BE2C (cell line): ENCODE measurements at regions not wholly inside any gene's neighbourhood (a gene's known extent, or its start where the extent isn't known, plus 50 kb on each side); places are given as distances from the start of the nearest gene placed in this dataset.
"Not testable (repeated sequence)": the region's sequence is repeated elsewhere in the genome, so short reads cannot be mapped to it uniquely, and the experiment has no call there.

ENCODE experiments used
- DNase-seq: peaks from one replicate; pipeline ENCODE4 v3.0.0-alpha.2; 2020
- H3K27me3 ChIP-seq: fragments of 250-450 bp; sonication (Bioruptor Pico); 2 replicates; pipeline ENCODE4 v1.5.1; 2020; ENCODE audit warnings: mild to moderate bottlenecking
- H3K36me3 ChIP-seq: fragments of 250-450 bp; sonication (Bioruptor Pico); 2 replicates; pipeline ENCODE4 v1.5.1; 2020; ENCODE audit warnings: mild to moderate bottlenecking
- H3K4me1 ChIP-seq: fragments of 250-450 bp; sonication (Bioruptor Pico); 2 replicates; pipeline ENCODE4 v1.5.1; 2020
- H3K4me3 ChIP-seq: 2 replicates; pipeline ENCODE4 v1.5.1; 2011; ENCODE audit warnings: low read depth, low read length
- H3K9me3 ChIP-seq: fragments of 250-450 bp; sonication (Bioruptor Pico); 2 replicates; pipeline ENCODE4 v1.5.1; 2020

DNA sequence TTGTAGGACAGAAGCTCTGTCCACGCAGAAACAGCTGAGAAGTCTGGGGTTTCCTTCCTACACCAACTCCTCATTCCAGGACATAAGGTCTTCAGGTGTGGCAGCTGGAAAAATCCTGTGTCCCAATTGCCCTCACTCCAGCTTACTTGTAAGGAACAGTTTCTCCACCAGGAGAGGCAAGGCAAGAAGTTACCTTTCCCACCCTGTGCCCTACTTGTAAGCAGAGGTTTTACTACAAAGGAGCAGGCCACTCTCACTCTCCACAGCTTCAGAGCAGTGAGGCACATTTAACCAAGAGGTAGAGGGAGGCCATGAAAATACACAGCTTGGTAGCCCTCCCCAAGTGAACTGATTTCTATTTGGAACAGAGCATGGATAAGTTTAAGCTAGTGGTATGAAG lies 277.3 kb upstream of the SPATA31A3 start:
- H3K27me3 ChIP-seq, H3K4me3 ChIP-seq, H3K36me3 ChIP-seq, DNase-seq, H3K9me3 ChIP-seq, H3K4me1 ChIP-seq: not testable (repeated sequence)

DNA sequence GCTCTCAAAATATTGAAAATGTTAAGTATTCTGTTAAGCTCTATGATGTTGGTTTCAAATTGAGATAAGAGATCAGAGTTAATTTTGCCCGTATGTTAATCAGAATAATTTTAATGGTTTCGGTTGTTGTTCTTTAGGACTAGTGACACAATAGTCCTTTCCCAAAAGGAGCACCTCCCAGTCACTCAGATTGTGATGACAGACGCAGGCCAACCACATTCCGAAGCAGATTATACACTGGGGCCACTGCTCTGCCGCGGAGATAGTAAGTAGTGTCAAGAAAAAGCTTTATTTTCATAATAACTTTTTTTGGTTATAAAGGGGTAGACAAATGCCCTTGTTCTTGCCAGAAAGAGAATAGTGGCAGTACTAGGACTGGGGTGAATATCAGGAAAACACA lies 265.5 kb upstream of the SPATA31A3 start:
- H3K4me1 ChIP-seq, H3K9me3 ChIP-seq, H3K27me3 ChIP-seq, H3K36me3 ChIP-seq, H3K4me3 ChIP-seq, DNase-seq: not testable (repeated sequence)

DNA sequence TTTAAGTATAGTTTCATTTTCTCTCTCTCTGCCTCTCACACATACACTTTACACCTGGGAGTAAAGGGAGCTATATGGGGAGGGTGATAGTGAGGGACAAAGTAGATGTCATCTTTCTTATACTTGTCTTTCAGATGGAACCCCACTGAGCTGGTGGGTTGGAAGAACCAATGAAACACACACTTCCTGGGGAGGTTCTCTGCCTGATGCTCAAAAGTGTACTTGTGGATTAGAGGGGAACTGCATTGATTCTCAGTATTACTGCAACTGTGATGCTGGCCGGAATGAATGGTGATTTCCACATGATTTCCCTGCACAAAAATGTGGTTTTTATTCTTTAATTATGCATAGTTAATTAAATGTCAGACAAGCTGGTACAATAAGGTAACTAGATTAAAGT lies 256.6 kb upstream of the SPATA31A3 start:
- not testable (repeated sequence) for H3K36me3 ChIP-seq, H3K27me3 ChIP-seq, DNase-seq, H3K4me1 ChIP-seq, H3K9me3 ChIP-seq, H3K4me3 ChIP-seq

DNA sequence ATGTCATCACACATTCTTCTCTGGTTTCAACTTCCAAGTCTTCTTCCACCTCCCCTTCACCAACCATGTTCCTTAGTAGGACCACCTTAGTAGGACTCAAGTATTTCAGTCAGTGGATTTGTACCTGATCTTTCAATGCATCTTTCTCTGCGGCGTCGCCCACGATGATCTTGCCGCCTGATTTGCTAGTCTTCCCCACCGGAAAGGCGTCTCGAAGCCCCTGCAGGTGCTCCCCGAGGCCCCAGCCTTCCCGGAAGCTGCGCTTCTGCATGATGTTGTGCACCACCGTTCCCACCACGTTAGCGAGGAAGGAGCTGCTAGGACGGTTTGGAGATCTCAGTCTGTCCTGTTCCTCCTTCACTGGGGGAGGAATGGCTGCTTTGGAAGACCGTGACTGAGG lies 219.7 kb upstream of the SPATA31A3 start:
- not testable (repeated sequence) for H3K4me1 ChIP-seq, H3K9me3 ChIP-seq, H3K36me3 ChIP-seq, DNase-seq, H3K4me3 ChIP-seq, H3K27me3 ChIP-seq

DNA sequence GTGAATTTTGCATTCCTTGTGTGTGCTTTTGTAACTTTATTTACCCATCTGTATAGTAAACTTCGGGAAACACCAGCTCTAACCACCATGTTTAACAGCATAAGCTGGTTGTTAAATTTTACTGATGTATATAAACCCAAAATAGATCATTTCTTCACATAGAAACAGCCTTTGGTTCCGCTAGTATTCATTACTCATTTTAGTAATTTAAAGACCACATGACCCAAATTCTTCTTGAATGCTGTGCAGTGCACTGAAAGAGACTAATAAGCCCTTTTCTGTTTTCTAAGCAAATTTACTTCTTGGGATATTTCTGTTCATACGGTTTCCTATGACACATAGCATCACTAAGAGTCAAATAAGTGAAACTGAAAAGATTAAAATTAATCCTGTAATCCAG lies 218.5 kb upstream of the SPATA31A3 start:
- DNase-seq, H3K9me3 ChIP-seq, H3K4me3 ChIP-seq, H3K4me1 ChIP-seq, H3K27me3 ChIP-seq, H3K36me3 ChIP-seq: not testable (repeated sequence)

DNA sequence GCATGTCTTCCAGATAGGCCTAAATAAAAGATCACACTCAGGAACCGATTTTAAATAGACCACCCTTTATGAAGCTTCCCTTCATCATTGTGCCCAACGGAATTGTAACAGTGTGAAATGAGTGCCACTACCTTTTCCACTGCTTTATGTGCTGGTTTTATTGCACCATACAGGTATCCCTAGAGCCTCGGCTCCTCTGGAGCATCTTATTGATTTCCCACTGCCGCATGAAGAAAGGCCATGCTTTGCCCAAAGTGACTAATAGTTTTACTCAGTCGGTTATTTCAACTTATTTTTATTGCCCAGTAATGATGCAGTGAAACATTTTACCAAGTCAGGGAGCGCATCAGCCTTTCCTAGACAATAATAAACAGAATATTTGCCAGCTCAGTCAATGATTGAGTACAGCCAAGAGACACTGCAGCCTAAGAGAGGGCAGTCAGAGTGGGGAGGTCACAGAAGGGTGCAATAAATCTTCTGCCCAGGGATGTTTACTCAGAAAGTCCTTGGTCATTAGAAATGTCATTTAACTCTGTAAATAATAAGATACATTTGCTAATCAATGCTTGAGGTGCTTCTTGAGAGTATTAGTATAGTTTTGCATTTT lies 216.6 kb upstream of the SPATA31A3 start:
- H3K4me3 ChIP-seq, H3K36me3 ChIP-seq, H3K27me3 ChIP-seq, H3K9me3 ChIP-seq, H3K4me1 ChIP-seq, DNase-seq: not testable (repeated sequence)

DNA sequence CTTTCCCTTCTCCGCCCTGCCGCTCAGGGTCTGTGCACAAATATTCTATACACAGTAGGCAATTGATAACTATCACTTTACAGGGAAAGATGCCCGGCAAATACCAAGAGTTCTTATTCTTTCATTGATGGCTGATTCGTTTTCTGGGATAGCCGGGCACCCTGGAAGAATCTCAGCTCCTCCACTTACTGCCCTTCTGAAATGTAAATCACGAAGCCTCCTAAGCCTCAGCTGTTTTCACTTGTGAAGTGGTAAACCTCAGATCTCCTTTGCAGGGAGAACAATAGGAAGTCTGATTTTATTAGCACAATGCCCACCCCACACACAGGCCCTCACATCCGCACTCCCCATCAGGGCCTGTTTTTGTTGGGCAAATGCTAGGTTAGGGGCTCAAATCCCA lies 203.8 kb upstream of the SPATA31A3 start:
- DNase-seq, H3K36me3 ChIP-seq, H3K27me3 ChIP-seq, H3K4me1 ChIP-seq, H3K9me3 ChIP-seq, H3K4me3 ChIP-seq: not testable (repeated sequence)

DNA sequence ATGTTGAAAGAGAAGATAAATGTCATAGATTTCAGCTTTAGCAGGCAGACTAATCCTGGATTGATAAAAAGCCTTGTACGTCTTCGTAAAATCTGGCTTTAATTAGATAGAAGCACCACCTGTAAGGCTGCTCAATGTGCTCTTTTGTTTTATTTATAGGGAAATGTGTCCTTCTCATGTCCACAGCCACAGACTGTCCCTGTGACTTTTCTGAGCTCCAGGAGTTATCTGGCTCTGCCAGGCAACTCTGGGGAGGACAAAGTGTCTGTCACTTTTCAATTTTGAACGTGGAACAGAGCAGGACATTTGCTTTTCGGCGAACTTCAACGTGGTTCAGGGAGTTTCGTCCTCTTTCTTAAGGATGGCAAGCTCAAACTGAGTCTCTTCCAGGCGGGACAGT lies 203.0 kb upstream of the SPATA31A3 start:
- not testable (repeated sequence) for H3K9me3 ChIP-seq, H3K4me3 ChIP-seq, H3K4me1 ChIP-seq, H3K36me3 ChIP-seq, H3K27me3 ChIP-seq, DNase-seq

DNA sequence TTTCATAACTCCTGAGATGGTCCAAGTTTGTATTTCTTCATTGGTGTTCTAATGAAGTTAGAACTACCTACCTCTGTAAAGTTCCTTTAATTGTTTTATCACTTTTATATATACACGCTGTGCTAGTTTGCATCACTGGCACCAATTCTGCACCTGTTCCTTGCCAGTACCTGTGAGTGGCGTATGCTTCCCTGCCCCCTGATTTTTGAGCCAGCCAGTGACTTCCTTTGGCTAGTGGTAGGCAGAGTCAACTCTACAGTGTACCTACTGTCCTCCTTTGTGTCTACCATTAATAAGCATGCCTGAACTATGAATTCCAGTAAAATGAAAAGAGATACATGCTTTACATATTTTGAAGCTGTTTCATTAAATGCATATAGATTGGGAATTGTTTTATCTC lies 186.8 kb upstream of the SPATA31A3 start:
- H3K9me3 ChIP-seq, H3K36me3 ChIP-seq, DNase-seq, H3K4me1 ChIP-seq, H3K4me3 ChIP-seq, H3K27me3 ChIP-seq: not testable (repeated sequence)

DNA sequence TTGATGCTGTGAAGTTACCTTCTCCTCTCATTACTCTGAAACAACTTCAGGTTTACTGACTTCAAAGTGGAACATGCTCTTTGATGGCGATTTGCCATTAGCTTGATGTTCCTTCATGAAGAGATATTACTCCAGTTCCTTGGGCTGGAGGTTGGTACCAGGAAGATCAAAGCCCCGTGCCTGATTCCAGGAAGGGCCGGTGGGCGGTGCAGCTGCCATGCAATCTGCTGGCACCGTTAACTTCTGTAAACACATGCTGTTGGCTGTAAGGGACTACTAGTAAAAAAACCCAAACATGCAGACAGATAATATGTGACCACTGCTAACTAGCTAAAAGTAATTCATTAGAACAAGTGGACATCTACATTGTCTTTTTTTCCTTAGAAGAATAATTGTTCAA lies 182.8 kb upstream of the SPATA31A3 start:
- H3K4me3 ChIP-seq, DNase-seq, H3K27me3 ChIP-seq, H3K36me3 ChIP-seq, H3K4me1 ChIP-seq, H3K9me3 ChIP-seq: not testable (repeated sequence)

DNA sequence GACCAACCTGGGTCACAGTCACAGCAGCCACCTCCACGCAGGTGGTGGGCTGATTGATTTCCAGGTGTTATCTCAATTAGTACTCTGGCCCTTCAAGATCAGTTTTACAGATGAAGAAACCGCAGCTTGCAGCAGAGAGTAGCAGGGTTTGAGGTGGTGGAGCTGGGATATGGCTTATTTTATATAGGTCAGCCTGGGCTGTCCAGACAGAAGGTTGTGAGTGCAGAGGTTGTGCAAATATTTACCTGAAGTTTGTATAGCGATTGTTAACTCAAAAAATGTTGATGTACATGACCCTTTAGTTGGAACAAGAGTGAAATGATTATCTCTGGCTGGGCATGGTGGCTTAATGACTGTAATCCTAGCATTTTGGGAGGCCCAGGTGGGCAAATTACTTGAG lies 179.4 kb upstream of the SPATA31A3 start:
- H3K36me3 ChIP-seq, H3K9me3 ChIP-seq, H3K27me3 ChIP-seq, DNase-seq, H3K4me1 ChIP-seq, H3K4me3 ChIP-seq: not testable (repeated sequence)

DNA sequence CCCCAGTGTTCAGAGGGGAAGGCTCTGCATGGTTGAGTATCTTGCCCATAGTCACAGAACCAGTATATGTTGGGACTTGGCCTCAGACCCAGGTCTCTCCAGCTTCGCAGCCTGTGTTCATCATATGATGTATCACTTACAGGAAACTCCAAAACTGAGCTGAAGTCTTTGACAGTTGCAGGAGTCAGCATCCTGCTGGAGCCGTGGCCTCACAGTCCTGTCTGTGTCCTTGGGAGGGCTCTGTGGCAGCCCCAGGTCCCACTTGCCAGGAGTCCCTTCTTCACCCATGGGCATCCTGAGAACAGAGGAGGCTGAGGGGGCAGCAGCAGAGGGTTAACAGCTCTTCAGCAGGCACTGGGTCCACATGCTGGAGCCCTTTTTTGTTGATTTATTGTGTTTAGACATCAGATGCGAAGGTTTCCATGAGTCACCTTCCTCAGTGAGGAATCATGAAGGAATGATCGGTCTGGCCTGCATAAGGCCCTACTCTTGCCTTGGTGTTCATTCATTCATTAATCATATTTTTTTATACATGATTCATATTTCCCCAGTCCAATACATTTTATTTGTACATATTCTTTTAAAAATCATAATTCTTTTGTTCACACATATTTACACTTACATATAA lies 176.3 kb upstream of the SPATA31A3 start:
- DNase-seq, H3K9me3 ChIP-seq, H3K4me1 ChIP-seq, H3K36me3 ChIP-seq, H3K4me3 ChIP-seq, H3K27me3 ChIP-seq: not testable (repeated sequence)

DNA sequence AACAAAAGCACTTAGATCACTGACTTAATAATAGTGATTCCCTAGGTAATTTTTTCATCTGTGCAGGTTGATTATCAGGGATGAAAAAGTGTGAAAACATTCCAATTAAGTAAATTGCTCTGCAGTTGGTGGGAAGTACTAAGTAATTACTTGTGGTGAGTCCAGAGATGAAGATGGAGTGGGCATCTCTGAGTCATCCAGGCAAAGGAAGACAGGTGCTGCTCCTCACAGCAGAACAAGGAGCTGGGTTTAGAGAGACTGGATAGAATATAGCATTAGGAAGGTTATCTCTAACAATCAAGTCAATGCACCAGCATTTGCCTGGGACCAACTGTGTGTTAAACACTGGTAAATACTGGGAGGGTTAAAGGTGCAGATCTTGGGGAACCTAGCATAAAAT lies 174.0 kb upstream of the SPATA31A3 start:
- H3K4me1 ChIP-seq, H3K27me3 ChIP-seq, DNase-seq, H3K9me3 ChIP-seq, H3K4me3 ChIP-seq, H3K36me3 ChIP-seq: not testable (repeated sequence)

DNA sequence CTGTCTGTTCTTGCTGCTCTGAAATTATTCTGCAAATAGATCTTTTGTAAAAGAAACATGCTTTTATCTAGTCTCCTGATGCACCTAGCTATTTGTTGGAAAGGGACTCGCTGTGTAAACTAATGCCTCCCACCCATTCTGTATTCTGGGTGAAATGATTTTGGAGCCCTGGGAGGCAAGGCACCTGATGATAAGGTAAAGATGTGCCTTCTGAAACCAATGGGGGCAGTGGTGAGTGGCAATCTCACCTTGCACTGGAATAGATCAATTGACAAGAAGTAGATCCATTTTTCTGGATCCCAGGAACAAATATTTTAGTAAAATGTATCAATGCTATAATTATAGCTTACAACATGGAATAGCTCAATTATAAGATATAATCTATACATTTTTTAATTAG lies 170.5 kb upstream of the SPATA31A3 start:
- H3K36me3 ChIP-seq, DNase-seq, H3K4me3 ChIP-seq, H3K4me1 ChIP-seq, H3K27me3 ChIP-seq, H3K9me3 ChIP-seq: not testable (repeated sequence)

DNA sequence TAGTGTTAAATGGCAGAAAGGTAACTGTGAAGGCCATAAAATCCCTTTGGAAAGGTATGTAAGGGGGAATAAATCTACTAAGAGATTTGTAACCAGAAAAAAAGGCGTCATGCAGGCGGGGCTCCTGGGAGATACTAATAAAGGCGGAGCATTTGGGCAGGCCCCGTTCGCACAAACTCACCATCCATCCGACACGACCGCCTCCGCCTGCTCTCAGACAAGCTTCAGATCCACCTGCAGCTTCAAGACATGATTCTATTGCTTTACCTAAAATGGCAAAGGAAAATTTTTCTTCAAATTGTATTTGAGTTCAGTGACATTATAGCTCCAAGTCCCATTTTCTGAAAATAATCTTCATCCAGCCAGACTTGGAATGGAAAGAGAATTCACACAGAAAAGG lies 162.9 kb upstream of the SPATA31A3 start:
- not testable (repeated sequence) for H3K27me3 ChIP-seq, DNase-seq, H3K4me3 ChIP-seq, H3K36me3 ChIP-seq, H3K4me1 ChIP-seq, H3K9me3 ChIP-seq

DNA sequence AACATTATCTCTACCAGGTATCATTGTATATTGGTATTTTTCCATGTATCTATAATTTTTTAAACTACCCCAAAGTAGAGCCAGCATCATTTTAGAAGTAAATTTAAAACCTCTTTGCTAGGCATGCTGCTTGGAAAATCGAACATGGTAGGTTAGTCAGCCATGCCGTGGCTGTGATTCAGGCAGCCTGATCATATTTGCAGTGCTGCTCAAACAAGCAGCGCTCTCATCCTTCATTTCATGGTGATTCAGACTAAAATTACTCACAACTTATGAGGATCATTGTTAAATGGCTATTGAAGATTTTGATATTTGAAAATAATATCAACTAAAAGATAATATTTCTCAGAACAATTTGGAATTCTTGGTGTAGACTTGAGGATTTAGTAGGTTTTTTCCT lies 161.2 kb upstream of the SPATA31A3 start:
- DNase-seq, H3K4me1 ChIP-seq, H3K9me3 ChIP-seq, H3K36me3 ChIP-seq, H3K4me3 ChIP-seq, H3K27me3 ChIP-seq: not testable (repeated sequence)

DNA sequence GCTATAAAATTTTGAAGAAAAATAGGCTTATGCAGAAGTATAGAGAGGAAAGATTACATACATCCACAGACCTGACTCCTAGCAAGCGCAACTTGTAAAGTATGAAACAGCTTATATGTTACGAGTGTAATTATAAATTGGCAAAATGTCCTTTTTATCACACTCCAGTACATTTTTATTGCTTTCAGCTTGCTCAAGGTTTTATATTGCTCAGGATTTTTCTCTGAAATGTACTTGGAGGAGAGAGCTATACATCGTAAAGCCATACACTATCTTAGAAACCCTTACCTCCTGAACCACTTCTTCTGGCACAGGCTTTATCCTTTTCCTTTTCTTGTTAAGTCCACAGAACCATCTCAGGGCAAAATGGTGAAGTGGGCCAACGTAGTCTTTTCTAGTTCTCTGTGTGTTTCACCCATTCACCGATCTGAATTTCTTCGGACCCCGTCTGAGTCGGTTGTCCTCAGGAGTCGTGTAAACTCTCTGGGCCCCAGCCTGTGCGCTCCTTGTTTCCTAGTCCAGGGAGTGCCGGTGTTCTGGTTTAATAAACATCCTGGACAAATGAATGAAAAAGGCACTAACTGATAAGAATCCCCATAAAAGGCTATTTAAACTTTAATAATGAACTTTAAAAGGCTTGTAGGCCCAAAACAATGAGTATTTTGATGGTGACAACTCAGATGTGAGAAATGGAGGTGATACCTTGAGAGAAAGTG lies 150.2 kb upstream of the SPATA31A3 start:
- not testable (repeated sequence) for H3K27me3 ChIP-seq, H3K9me3 ChIP-seq, DNase-seq, H3K36me3 ChIP-seq, H3K4me3 ChIP-seq, H3K4me1 ChIP-seq
